Fibroblast of gingiva (primary cell): ENCODE measurements at regions not wholly inside any gene's neighbourhood (a gene's known extent, or its start where the extent isn't known, plus 50 kb on each side); places are given as distances from the start of the nearest gene placed in this dataset.
"Not testable (repeated sequence)": the region's sequence is repeated elsewhere in the genome, so short reads cannot be mapped to it uniquely, and the experiment has no call there.

ENCODE experiments used
- DNase-seq: peaks from one replicate; pipeline ENCODE4 v3.0.0-alpha.2; 2011; ENCODE audit warnings: low read depth

- no peak for DNase-seq
These were observed 163.8 kb upstream of the SLC28A3 start for GRCh38 chr9:84504360-84504759.

DNA sequence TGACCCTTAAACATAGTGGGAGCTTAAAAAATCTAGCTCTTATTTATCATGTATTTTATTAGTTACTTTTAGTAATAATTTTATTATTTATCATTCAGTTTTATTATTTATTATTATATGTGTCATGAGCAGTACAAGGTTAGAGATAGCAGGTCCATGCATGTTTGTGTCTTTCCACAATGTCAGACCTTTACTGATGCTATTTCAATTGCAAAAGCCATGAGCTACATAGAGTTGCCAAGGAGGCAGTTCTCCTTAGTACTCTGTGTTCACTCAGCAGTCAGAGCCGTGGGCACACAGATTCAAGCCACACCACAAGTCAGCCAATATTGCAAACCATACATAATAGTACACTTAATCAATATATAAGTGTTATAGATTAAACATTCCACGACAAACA, 157.9 kb upstream of the NTRK2 start:
- no peak for DNase-seq

- no peak for DNase-seq
These were observed 157.0 kb upstream of the NTRK2 start for GRCh38 chr9:84512493-84512892.

- DNase-seq: no peak
These were observed 156.1 kb upstream of the NTRK2 start for GRCh38 chr9:84513473-84513872.

GRCh38 chr9:84513979-84514378, 155.6 kb upstream of the NTRK2 start:
- DNase-seq: no peak

- DNase-seq: no peak
These were observed 155.1 kb upstream of the NTRK2 start for GRCh38 chr9:84514421-84514820.

DNA sequence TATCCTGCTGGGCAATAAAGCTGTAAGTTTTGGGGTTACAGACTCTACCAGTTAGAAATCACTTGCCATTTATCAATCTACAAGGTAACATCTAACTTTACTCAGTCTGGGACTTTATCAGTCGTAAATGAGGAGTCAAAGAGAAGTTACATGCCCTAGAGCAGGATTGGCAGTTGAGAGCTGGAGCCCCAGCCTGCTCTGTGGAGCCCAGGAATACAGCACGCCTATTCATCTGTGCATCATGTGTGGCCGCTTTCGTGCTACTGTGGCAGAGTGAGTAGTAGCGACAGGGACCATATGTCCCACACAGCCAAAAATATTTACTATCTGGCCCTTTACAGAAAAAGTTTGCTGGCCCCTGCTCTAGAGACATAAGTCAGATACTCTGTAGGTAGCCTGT, 152.5 kb upstream of the NTRK2 start:
- DNase-seq: no peak

DNA sequence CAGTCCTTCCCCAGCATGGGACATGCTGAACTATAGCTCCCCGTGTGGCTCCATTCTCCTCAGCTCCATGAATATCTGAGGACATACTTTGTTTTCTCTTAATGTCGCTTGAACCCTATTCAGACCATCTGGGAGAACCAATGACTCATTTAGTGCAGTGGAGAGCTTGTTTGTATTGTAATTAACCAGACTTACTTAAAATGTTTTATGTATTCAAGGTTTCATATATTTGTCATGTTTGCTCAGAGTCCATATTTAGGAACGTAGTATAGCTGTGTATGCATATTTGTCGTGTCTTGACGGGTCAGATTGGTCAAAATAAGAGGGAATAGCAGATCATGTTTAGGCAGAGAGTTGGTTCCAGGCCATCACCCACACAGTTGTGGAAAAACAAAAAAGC, 150.1 kb upstream of the NTRK2 start:
- DNase-seq: no peak

GRCh38 chr9:84521208-84521607, 148.3 kb upstream of the NTRK2 start:
- DNase-seq: no peak

GRCh38 chr9:84526211-84526610, 143.3 kb upstream of the NTRK2 start:
- not testable (repeated sequence) for DNase-seq

- not testable (repeated sequence) for DNase-seq
These were observed 142.3 kb upstream of the NTRK2 start for GRCh38 chr9:84527060-84527720.

DNA sequence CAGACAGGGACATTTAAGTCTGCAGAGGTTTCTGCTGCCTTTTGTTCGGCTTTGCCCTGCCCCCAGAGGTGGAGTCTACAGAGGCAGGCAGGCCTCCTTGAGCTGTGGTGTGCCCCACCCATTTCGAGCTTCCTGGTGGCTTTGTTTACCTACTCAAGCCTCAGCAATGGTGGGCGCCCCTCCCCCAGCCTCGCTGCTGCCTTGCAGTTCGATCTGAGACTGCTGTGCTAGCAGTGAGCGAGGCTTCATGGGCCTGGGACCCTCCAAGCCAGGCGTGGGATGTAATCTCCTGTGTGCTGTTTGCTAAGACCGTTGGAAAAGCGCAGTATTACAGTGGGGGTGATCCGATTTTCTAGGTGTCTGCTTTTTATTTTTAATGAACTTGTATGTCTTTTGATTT, 133.6 kb upstream of the NTRK2 start:
- not testable (repeated sequence) for DNase-seq

DNA sequence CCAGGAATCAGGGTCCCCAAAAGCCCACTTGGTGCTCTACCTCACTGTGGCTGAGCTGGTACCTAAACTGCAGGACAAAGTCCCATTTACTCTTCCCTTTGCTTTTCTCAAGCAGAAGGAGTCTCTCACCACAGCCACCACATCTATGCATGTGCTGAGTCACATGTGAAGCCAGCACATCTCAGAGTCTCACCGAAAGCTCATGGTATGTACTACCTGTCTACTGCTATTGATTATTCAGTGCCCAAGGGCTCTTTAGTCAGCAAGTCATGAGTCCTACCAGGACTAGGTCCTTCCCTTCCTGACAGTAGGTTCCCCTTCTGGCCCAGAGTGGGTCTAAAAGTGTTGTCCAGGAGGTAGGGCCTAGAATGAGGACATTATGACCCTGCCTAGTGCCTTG, 130.7 kb upstream of the NTRK2 start:
- DNase-seq: no peak

GRCh38 chr9:84542554-84542953, 127.0 kb upstream of the NTRK2 start:
- DNase-seq: no peak

GRCh38 chr9:84554069-84554664, 115.4 kb upstream of the NTRK2 start:
- DNase-seq: no peak

- DNase-seq: no peak
These were observed 113.0 kb upstream of the NTRK2 start for GRCh38 chr9:84556556-84556955.

- DNase-seq: no peak
These were observed 111.8 kb upstream of the NTRK2 start for GRCh38 chr9:84557751-84558150.

DNA sequence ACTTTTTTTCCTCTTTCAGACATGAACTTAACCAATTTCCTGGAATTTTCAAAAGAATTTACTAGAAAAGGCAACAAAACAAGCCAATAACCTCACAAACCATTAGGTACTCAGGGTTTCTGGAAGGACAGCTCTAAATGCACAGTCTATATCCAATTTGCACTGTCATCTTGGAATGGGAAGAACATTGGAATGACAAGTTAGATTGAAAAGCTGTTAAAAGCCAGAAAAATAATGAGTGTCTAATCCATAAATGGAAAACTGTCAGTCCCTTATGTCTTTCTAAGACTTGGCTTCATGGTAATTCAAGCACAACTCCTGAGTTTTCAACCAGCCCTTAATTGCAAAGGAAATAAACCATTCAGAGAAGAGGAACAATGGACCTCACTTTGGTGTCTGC, 105.8 kb upstream of the NTRK2 start:
- no peak for DNase-seq

DNA sequence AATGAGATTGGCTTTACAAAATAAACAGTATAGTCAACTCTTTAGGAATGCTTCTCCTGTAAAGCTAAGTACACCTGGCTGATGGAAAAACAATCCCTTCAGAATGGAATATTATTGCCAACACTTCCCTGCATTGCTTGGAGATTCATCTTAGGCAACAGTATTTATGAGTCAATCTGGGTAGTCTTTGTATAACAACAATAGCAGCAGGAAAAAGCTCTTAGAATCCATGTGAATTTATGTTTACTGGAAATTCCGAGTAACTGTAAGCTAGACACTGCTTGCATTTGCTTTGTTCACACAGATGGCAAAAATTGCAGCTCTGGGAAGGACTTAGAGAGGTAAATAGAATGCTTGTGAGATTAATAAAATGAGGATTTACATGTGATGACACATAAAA, 101.7 kb upstream of the NTRK2 start:
- no peak for DNase-seq

DNA sequence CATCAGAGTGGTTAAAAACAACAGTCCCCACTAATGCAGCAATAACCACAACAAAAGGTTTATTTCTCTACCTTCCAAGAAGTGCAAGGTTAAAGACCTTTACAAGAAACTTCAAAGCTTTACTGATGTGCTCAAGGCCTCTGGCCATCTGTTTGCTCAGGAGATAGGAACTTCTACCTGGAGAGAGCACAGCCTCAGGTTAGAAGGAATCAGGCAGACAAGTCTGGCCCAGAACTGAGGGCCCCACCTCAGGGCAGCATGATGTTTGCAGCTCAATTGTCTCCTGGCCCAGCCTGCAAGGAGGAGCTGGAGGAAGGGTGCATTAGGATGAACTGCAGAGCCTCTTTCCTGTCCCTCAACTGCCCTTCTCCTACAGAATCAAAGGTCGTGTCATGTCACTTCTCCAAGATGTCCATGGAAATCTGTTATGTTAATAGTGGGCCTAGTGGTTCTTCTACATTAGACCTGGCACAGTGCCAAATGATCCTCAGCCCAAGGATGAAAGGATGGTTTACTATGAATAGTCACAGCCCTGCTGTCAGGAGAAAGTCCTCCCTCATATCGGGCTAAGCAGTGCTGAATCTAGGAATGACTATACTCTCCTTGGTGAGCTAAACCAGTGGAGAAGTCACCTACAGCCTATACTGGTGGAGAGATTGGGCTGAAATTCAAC, 98.9 kb upstream of the NTRK2 start:
- DNase-seq: no peak

- DNase-seq: no peak
These were observed 96.4 kb upstream of the NTRK2 start for GRCh38 chr9:84573083-84573482.

DNA sequence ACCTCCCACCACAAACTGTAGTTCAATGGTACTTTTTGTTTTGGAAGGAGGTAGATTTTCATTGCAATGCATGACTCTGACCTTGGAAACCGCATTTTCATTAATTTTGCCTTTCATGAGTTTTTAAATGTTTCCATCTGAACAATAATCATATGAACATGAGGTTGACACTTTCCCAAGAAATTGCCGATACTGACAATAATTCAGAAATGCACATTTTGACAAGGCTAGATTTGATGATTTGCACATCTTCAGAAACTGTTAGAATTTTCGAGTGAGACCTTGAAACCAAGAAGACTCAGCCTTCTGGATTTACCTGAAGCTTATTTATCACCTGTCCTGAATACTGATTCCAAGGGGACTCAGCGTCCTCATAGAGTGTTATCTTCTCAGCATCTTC, 93.8 kb upstream of the NTRK2 start:
- DNase-seq: no peak

GRCh38 chr9:84583866-84584265, 85.7 kb upstream of the NTRK2 start:
- DNase-seq: no peak

- no peak for DNase-seq
These were observed 82.9 kb upstream of the NTRK2 start for GRCh38 chr9:84586662-84587061.
